NCI-H748 (cell line): ENCODE measurements at regions not wholly inside any gene's neighbourhood (a gene's known extent, or its start where the extent isn't known, plus 50 kb on each side); places are given as distances from the start of the nearest gene placed in this dataset.

Experiments used
- DNase-seq: peaks from one replicate; lab custom pipeline; 2025; ENCODE audit not compliant: unreplicated experiment; lab: John Stamatoyannopoulos, UW

- peak; percentile 99 for DNase-seq
Observed at GRCh38 chr20:11076434-11077105, 402.8 kb upstream of the JAG1 start.

- no peak for DNase-seq
Observed at GRCh38 chr20:11077226-11077625, 403.4 kb upstream of the JAG1 start.

- DNase-seq: no peak
Observed at GRCh38 chr20:11080010-11080409, 406.2 kb upstream of the JAG1 start.

GRCh38 chr20:11080781-11081377 lies 407.1 kb upstream of the JAG1 start:
- no peak for DNase-seq

- DNase-seq: no peak
Observed at GRCh38 chr20:11083841-11084240, 410.0 kb upstream of the JAG1 start.

GRCh38 chr20:11084508-11084907 lies 410.7 kb upstream of the JAG1 start:
- DNase-seq: no peak

GRCh38 chr20:11086970-11087369 lies 413.2 kb upstream of the JAG1 start:
- DNase-seq: no peak

GRCh38 chr20:11090751-11091150 lies 417.0 kb upstream of the JAG1 start:
- peak; percentile 83 for DNase-seq

- no peak for DNase-seq
Observed at GRCh38 chr20:11091511-11091910, 417.7 kb upstream of the JAG1 start.

- DNase-seq: no peak
Observed at GRCh38 chr20:11092151-11092550, 418.4 kb upstream of the JAG1 start.

- no peak for DNase-seq
Observed at GRCh38 chr20:11094196-11094595, 420.4 kb upstream of the JAG1 start.

GRCh38 chr20:11094711-11095110 lies 420.9 kb upstream of the JAG1 start:
- DNase-seq: no peak

GRCh38 chr20:11098888-11099287 lies 425.1 kb upstream of the JAG1 start:
- no peak for DNase-seq

- no peak for DNase-seq
Observed at GRCh38 chr20:11101243-11101642, 427.4 kb upstream of the JAG1 start.

GRCh38 chr20:11101696-11102095 lies 427.9 kb upstream of the JAG1 start:
- DNase-seq: no peak

- no peak for DNase-seq
Observed at GRCh38 chr20:11103866-11104265, 430.1 kb upstream of the JAG1 start.

- no peak for DNase-seq
Observed at GRCh38 chr20:11108102-11108810, 434.5 kb upstream of the JAG1 start.

GRCh38 chr20:11110535-11110934 lies 436.7 kb upstream of the JAG1 start:
- no peak for DNase-seq

GRCh38 chr20:11111191-11111590 lies 437.4 kb upstream of the JAG1 start:
- no peak for DNase-seq

GRCh38 chr20:11112832-11113231 lies 439.0 kb upstream of the JAG1 start:
- DNase-seq: peak; percentile 92

- DNase-seq: no peak
Observed at GRCh38 chr20:11114382-11114781, 440.6 kb upstream of the JAG1 start.

GRCh38 chr20:11117808-11118528 lies 444.2 kb upstream of the JAG1 start:
- no peak for DNase-seq
